Caki2 (cell line): ENCODE measurements at regions not wholly inside any gene's neighbourhood (a gene's known extent, or its start where the extent isn't known, plus 50 kb on each side); places are given as distances from the start of the nearest gene placed in this dataset.
A peak's percentile ranks its signal among the peaks of the same experiment; 100 is the strongest.

Source experiments
- DNase-seq: peaks from one replicate; pipeline ENCODE4 v3.0.0-alpha.2; 2015; ENCODE audit warnings: low read depth
- in situ Hi-C: cut with HindIII; loops from 2 replicates; pipeline ENCODE4 v1.10.0; 2016; ENCODE audit warnings: low sequenced_read_pairs, low pct_unique_long_range_greater_than_20kb, mixed read lengths

DNA sequence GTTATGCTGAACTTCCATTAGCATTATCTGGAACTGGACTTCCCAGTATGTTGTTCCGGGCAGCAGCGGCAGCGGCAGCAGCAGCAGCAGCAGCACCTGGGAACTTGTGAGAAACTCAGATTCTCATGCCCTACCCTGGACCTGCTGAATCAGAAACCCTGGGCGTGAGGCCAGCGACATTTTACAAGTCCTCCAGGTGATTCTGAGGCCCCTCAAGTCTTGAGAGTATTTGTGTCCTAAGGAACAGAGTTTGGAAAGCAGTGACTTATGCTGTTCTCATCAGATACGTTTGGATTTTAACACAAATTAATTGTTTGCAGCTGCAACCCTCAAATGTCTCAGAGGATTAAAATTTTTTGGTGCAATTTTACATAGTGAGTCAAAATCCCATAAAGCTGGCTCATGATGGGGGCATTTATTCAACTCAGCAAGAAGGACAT, 157.2 kb upstream of the KAZN start:
- in situ Hi-C loops, result no loop called here
- DNase-seq, result no peak

DNA sequence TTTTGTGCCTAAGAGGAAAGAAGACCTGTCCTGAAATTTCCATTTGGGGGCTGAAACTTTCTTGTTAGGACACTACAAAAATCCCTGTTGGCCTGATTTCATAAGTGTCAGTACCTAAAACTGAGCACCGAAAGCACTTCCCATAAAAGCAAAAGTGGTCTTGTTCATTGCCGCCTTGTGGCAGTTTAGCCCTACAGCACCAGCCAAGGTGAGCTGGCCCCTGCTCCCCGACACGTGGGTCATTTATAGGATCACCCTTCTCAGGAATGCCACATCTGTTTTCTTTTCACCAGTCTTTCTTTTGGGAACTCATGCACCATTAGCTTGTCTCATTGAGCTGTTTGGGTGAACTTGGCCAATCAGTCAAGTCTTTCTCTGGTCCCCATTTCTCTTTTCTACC, 155.8 kb upstream of the KAZN start:
- no peak for DNase-seq

DNA sequence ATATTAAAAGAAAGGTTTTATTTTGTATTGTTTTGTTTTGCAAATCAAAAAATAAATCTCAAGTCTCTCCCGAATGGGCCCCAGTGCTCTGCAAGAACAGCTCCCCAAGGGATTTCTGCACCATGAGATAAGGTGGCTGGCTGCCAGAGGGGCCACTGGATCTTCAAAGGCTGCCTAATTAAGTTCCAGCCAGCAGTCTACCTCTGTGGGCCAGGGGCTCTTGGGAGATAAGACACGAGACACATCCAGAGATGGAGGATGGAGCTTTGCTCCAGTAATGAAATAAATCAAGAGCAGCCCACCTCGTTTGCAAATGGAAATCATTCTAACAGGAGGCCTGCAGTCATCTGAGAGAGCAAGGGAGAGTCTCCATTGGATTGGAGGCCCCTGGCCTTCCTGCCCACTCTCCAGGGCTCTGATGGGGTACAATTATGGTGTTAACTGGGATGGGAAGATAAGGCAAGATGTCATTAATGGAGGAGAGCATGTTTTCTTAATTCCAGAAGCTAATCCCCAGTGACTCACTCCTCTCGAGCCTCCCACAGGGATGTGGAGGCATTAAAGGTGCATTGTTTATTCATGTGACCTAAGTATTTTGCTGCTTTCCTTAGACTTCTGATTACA, 155.2 kb upstream of the KAZN start:
- no peak for DNase-seq
- in situ Hi-C loops, result no loop called here

More for the DNA sequence above, 155.8 kb upstream of the KAZN start:
- in situ Hi-C loops, result no loop called here

DNA sequence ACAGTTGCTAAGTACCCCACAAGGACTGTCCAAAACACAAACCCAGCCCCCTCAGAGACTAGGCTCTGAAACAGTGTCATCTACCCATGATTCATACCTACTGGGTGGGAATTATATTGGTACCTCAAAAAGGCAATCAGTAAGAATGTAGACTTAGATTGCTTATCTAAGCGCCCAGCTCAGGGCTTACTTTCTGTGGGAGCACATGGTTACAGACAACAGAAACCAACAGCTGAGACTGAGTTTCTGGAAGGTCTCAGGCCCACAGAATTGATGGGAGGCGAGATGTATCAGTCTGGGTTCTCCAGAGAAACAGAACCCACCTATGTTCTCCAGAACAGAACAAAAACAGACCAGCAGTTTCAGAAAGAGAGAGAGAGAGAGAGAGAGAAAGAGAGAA, 147.3 kb upstream of the KAZN start:
- in situ Hi-C loops, result no loop called here
- no peak for DNase-seq

DNA sequence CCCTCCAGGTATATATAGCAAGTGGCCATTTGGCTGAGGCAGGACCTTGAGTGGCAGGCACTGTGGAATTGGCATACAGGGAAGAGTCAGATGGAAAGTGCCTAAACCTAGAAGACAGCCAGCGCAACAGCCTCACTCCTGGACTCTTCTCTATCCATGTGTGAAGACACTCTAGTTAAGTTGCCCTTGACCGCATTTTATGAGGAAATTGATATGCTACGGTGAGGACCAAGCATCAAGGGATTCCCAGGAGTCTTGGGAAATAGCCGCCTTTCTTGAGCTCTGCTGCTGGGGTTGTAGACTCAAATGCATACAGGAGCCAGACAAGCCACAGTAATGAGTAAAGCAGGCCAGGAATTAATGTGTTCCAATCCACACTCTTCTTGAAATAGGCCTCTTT, 145.9 kb upstream of the KAZN start:
- DNase-seq, result peak; percentile 13
- in situ Hi-C loops, result no loop called here

DNA sequence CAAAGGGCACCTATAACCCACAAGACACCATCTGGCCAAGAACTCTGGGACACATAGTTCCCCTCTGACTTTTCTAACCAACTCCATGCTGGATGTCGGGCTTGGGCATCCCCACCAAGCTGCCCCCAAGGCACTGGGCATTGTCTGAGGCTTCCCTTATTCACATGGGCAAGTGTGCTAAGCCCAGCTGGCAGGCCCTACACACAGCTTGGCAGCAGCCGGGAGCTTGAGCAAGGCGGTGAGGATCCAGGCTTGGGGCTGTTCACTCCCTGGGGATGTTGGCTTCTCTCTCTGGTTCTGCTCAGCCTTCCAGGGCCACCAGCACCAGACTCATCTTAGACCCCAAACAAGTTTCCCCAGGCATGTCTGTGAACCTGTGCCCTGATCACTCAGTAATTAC, 138.3 kb upstream of the KAZN start:
- DNase-seq, result no peak

DNA sequence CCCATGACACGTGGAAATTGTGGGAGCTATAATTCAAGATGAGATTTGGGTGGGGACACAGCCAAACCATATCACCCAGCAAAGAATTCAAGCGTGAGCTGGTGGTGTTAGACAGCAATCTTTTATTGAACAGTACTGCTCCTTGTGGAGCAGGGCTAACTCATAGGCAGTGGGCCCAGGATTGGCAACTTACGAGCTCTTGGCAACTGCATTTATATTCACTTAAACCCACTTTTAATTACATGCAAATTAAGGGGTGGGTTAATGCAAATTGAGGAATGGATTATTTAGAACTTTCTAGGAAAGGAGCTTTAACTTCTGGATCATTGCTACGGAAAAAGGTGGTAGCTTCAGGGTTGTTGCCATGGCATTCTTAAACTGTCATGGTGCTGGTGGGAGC, 135.6 kb upstream of the KAZN start:
- in situ Hi-C loops, result no loop called here

More for the DNA sequence above, 138.3 kb upstream of the KAZN start:
- in situ Hi-C loops, result no loop called here

DNA sequence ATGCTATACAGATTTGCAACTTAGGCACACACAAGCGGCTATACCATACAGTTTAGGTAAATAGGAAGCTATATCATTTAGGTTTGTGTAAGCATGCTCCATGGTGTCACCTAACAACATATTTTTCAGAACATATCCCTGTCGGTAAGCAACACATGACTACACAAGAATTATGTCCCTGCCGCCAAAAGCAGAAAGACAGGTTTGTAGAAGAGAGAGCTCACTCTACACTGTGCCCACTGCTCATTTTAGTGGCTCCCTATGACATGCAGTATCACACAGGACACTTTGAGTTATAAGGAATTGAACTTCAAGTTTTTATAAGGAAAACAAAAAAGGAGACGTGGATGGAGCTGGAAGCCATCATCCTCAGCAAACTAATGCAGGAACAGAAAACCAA, 132.5 kb upstream of the KAZN start:
- in situ Hi-C loops, result no loop called here
- DNase-seq, result no peak

More for the DNA sequence above, 135.6 kb upstream of the KAZN start:
- DNase-seq, result no peak

DNA sequence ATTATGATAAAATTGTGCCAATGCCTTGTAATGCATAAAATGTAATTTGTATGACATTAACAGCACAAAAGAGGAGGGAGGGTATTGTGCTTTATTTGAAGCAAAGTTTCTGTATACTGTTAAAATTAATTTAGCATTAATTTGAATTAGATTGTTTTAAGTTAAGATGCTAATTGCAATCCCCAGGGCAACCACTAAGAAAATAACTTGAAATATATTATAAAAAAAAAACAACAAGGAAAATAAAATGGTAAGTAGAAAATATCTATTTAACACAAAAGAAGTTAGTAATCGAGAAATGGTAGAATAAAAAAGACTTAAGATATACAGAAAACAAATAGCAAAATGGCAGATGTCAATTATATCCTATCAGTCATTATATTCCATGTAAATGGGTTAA, 131.4 kb upstream of the KAZN start:
- in situ Hi-C loops, result no loop called here
- DNase-seq, result no peak

DNA sequence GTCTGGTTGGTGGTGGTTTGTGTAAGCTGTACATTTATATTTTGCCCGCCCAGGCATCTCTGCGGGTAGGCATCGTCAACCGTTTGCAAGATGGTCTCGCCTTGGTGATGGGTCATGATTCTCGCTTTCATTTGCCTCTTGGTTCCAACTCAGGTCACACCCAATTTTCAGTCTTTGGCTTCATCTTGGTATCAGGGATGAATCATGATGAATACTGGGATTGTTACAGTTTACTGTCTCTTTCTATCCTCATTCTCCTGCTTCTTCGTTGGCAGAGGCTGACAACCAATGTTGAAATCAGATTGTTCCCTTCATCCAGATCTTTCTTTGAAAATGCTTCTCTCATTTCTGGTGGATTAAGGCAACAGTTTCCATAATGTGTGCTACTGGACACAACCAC, 129.7 kb upstream of the KAZN start:
- no peak for DNase-seq
- in situ Hi-C loops, result no loop called here

DNA sequence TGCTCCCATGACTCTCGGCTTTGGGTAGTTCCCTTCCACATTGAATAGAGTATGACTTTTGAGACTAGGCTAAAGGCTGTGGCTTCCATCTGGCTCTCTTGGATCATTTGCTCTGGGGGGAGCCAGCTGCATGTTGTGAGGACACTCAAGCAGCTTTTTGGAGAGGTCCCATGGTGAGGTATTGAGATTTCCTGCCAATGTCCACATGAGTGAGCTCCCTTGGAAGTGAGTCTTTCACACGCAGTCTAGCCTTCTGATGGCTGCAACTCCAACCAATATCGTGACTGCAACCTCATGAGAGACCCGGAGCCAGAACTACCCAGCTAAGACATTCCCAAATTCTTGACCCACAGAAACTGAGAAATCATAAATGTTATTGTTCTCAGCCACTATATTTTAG, 127.7 kb upstream of the KAZN start:
- in situ Hi-C loops, result no loop called here
- DNase-seq, result no peak

DNA sequence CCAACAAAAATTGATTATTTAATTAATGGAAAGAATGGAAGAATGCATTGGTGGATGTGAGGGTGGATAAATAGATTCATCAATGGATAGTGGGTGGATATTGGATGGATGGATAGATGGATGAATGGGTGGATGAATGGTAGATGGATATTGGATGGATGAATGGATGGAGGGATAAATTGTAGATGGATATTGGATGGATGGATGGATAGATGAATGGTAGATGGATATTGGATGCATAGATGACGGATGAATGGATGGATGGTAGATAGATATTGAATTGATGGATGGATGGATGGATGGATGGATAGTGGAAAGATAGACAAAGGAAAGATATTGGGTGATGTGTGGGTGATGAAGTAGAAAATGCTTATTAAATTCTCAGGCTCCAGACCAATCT, 123.6 kb upstream of the KAZN start:
- in situ Hi-C loops, result no loop called here
- no peak for DNase-seq

DNA sequence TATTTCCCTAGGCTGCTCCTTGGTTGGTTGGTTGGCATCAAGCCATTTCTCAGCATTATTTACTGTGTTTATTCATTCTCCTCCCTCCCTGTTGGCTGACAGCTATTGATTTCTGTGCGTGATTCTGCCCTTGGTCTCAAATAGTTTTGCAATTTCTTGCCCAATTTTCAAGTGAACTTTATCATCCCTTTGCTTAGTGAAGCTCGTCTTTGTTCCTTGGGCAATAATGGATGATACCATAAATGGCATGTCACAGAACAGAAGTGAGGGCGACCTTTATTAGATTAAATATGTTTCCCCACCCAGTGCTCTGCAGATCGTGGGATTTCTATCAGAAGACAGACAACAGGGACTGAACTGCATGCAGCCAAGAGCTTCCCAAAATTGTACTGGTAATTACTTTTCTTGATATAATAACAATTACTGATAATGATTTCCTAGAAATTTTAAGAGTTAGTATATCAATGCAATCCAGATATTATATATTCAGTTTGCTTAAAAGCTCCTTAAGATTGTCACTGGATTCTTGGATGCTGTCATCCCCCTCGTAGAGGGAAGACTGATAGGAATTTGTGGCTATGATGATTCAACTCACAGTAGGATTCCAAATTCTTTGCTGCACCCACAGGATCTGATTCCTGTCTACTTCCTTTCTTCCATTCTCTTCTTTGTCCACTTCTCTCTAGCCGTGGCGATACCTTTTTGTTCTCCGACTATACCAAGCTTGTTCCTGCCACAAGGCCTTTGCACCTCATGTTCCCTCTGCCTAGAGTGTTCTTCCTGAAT, 122.1 kb upstream of the KAZN start:
- in situ Hi-C loops, result no loop called here
- no peak for DNase-seq

DNA sequence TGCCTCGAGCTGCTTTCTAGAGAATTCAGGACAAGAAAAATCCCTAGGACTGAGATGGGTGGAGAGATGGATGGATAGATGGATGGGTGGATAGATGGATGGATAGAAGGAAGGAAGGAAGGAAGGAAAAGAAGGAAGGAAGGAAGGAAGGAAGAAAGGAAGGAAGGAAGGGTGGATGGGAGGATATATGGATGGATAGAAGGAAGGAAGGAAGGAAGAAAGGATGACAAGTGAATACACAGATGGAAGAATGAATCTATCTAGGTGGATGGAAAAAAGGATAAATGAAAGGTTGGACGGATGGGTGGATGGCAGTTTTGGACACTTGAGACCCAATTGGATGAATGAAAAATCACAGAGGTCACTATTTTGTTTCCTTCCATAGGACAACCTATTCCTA, 120.4 kb upstream of the KAZN start:
- in situ Hi-C loops, result no loop called here
- DNase-seq, result no peak

DNA sequence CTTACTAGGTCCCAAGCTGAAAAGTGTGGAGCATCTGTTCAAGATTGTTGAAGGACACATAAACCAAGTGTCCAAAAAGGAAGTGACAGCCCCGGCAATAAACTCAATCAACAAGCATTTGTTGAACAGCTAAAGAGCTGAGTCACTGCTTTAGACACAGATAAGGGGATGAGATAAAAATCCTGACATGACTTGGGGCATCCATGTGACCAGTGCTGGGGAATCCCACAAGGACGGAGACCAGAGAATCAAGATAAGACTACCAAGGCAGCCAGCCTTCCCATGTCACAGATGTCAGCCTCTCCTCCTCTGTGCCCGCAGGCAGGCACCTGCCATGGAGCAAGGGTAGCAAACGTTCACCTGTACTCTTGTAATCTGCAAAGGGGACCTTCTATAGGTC, 118.6 kb upstream of the KAZN start:
- in situ Hi-C loops, result no loop called here
- DNase-seq, result peak; percentile 44

DNA sequence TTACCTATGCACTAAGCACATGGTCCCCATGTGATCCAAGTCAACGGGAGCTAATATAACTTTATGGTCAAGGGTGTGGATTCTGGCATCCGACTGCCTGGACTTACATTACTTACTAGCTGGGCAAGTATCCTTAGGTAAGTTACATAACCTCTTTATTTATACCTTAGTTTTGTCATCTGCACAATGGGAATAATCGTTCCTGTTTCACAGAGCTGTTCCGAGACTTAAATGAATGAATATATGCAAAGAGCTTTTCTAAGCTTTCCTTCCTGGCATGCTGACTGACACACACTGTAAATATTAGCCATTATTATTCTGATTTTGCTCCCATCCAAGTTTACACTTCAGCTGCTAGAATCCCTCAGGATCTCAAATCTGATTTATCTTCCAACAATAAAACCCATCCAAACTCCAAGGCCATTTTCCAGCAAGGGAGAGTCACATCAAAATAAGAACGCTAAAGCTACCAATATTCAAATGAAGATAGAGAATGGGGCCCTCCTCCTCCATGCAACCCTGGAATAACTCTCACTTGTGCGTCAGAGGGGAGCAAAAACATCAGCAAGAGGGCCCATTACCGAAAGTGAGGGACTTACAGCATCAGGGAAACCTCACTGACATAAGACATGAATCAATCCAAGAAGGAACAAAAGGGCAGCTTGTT, 115.6 kb upstream of the KAZN start:
- DNase-seq, result no peak
- in situ Hi-C loops, result no loop called here

DNA sequence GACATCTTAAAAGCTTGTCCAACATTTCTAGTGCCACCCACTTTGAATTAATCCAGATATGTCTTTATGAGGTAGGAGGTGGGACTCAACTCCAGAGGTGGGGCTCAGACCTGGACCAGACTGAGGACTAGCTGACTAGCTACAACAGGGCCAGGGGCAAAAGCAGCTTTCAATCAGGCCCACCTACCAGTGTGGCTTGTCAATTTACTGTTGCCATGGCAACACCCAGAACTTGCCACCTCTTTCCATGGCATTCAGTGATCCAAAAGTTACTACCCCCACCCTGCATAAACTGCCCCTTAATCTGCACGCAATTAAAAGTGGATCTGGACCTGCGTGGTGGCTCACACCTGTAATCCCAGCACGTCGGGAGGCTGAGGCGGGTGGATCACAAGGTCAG, 113.2 kb upstream of the KAZN start:
- DNase-seq, result no peak
- in situ Hi-C loops, result no loop called here

DNA sequence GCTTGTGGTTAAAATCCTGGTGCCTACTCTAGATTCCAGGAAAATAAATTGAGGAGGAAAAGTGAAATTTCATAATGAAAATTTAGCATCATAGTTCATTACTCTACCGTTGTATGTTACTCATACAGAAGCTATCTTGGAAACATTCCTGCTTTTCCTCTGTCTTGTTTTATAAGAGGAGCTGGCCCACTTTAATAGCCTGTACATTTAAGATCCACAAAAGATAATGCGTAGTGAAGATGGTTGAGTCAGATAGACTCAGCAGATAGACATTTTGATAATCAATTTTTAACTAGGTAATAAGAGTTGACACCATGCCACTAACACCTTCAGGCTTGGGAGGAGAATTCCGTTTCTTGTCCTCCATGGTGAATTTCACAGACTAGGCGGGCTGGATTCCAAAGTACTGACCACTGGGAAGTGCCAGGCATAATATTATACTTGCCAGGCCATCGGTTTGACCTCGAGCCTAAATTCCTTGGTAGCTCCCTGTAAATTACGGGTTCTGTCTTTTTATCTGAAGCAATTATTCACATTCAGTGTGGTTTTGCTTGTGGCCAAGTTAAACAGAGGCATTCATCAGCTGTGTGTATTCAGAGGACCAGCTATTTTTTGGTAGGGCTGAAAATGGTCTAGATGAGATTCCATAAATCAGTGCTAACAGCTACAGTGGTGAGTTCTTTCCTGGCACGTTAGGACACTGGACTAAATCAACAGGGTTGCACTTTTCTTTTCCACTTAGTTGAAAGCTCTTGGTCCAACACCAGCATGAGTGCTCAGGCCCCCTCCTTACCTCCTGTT, 111.9 kb upstream of the KAZN start:
- DNase-seq, result peak; percentile 99
- in situ Hi-C loops, result no loop called here

DNA sequence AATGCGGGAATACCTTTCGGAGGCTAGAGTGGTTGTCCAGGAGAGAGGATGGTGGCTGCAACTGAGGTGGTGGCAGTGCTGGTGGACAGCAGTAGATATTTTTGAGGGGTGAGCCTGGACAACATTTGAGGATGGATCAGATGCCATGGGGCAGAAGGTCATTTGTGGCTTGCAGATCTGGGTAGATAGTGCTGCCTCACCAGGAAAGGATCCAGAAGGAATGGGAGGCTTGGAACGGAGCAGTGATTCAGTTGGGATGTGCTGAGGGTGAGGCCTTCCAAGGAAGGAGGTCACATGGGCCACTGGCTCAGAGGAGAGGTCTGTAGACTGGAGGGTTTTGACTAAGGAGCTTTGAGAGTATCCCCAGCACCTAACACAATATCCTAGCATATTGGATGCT, 110.8 kb upstream of the KAZN start:
- DNase-seq, result peak; percentile 42
- in situ Hi-C loops, result no loop called here
